Caco-2 (cell line): ENCODE measurements at regions not wholly inside any gene's neighbourhood (a gene's known extent, or its start where the extent isn't known, plus 50 kb on each side); places are given as distances from the start of the nearest gene placed in this dataset.

Experiments used
- BruUV-seq: library from RNA; stranded (reverse); fragments of 400-500 nt; replicated peaks from 2 replicates; lab custom pipeline; 2021; lab: Mats Ljungman, UMichigan
- CTCF ChIA-PET: fragments of 300-600 bp; sonication (Branson Sonifier 250); formaldehyde crosslinking; loops from one replicate; lab custom pipeline; 2022; ENCODE audit warnings: antibody characterized with exemption; lab: Charles Lee
- POLR2A ChIA-PET: fragments of 300-600 bp; sonication (Branson Sonifier 250); formaldehyde crosslinking; loops from one replicate; lab custom pipeline; 2022; ENCODE audit warnings: antibody characterized with exemption; lab: Charles Lee
- DNase-seq, 2 experiments: peaks; one replicate each; pipeline versions ENCODE4 v3.0.0 to v3.0.0-alpha.2; 2020 to 2022
- H3K27me3 ChIP-seq: replicated peaks from 2 replicates; pipeline ENCODE4 v1.6.0; 2011; ENCODE audit warnings: low read length; ENCODE audit not compliant: control insufficient read depth, insufficient read depth
- H3K36me3 ChIP-seq: 2 replicates; pipeline ENCODE4 v1.5.1; 2011; ENCODE audit warnings: low read length; ENCODE audit not compliant: control insufficient read depth, insufficient read depth
- H3K4me1 ChIP-seq: fragments of 250-450 bp; sonication (Bioruptor Pico); 2 replicates; pipeline ENCODE4 v1.5.1; 2020; ENCODE audit warnings: mild to moderate bottlenecking
- H3K4me3 ChIP-seq: 2 replicates; pipeline ENCODE4 v1.5.1; 2011; ENCODE audit warnings: low read depth, mild to moderate bottlenecking, control low read depth, low read length
- H3K9me3 ChIP-seq: fragments of 250-450 bp; sonication (Bioruptor Pico); 2 replicates; pipeline ENCODE4 v1.5.1; 2020; ENCODE audit warnings: mild to moderate bottlenecking, moderate library complexity
- H3K27ac Mint-ChIP-seq: one replicate; pipeline ENCODE4 v1.8.0; 2022; ENCODE audit warnings: mixed read lengths; ENCODE audit not compliant: unreplicated experiment
- H3K27me3 Mint-ChIP-seq: one replicate; pipeline ENCODE4 v1.8.0; 2022; ENCODE audit warnings: mixed read lengths; ENCODE audit not compliant: insufficient read depth, unreplicated experiment
- H3K36me3 Mint-ChIP-seq: one replicate; pipeline ENCODE4 v1.8.0; 2022; ENCODE audit warnings: mild to moderate bottlenecking, mixed read lengths; ENCODE audit not compliant: insufficient read depth, unreplicated experiment
- H3K4me1 Mint-ChIP-seq: one replicate; pipeline ENCODE4 v1.8.0; 2022; ENCODE audit warnings: low read depth, mixed read lengths; ENCODE audit not compliant: unreplicated experiment
- H3K4me3 Mint-ChIP-seq: one replicate; pipeline ENCODE4 v1.8.0; 2022; ENCODE audit warnings: mild to moderate bottlenecking, moderate library complexity, mixed read lengths; ENCODE audit not compliant: unreplicated experiment
- H3K9me3 Mint-ChIP-seq: one replicate; pipeline ENCODE4 v1.8.0; 2022; ENCODE audit warnings: mixed read lengths; ENCODE audit not compliant: unreplicated experiment
- intact Hi-C: fragments of 100-400 bp; cut with micrococcal nuclease; formaldehyde crosslinking; loops from one replicate; pipeline ENCODE4 v1.10.0; 2022; ENCODE audit not compliant: unreplicated experiment
- TF ChIP-seq, protein P1 (sequence below), 2 experiments: fragments of 200-600 bp in 1 of 2; IDR thresholded peaks; 1 replicate in 1 of 2; 2 replicates in 1 of 2; pipeline versions ENCODE4 v1.5.1 to v1.8.0; 2011 to 2022; ENCODE audit warnings: antibody characterized with exemption in 1 of 2, control low read depth in 1 of 2, inconsistent platforms in 1 of 2, low read depth in 1 of 2, low read length in 1 of 2, mild to moderate bottlenecking in 1 of 2, moderate library complexity in 1 of 2; ENCODE audit not compliant: insufficient read depth in 1 of 2, severe bottlenecking in 1 of 2, unreplicated experiment in 1 of 2

DNA sequence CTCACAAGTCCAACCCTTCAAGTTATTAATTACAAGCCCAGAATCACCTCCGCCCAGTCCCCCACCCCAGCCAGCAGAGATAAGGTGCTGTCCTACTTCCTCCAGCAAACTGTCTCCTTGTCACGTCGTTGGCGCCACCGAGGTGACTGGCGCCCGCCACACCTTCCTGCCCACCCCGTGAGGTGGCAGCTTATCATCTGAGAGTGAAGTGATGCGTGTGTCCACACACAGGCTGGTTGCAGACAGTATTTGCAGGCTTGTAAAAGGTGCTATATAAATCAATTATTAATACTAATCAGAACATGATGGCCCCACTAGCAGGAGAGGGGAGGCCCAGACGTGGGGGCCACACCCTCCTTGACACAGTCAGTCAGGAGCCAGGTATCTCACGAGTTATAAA is 786.6 kb upstream of the TBX3 start:
- CTCF ChIA-PET: no interaction called here

DNA sequence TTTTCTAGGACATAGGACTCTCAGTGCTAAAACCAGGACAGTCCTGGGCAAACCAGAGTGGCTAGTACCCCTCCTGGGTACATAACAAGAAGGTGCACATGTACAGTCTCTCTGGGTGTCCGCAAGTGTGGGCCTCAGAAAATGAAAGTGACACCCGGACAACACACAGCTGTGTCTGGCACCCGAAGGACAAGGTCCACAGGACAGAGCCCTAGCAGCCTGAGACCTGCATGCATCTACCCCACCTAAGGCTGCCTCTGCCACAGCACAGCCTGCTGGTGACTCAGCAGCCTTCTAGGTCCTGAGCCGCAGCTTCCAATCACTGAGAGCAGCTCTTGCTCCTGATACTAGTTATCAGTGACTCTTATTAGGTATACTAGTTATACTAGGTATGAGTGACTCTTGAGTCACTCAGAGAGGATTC is 784.1 kb upstream of the TBX3 start:
- no TSS peak for BruUV-seq
- Mint-ChIP-seq H3K4me1 (peaks cover 16% of the 10 kb centered on the region), H3K27me3 (no peaks in the 10 kb centered on the region), H3K9me3 (no peaks in the 10 kb centered on the region), H3K4me3 (no peak overlapping the region), H3K27ac (no peak overlapping the region), H3K36me3 (no peaks in the 10 kb centered on the region)
- Histone ChIP-seq H3K4me1 (peaks cover 9% of the 10 kb centered on the region; the same call in 1 of the 2 replicates), H3K9me3 (no peaks in the 10 kb centered on the region), H3K36me3 (no peaks in the 10 kb centered on the region), H3K27me3 (no peaks in the 10 kb centered on the region), H3K4me3 (no peak overlapping the region)
- ChIA-PET CTCF (interaction anchor here (0.5 to 1.4 kb wide), 3 partner anchors 11 to 253 kb away, joined by 3 to 4 read pairs (median 3); no protein-coding TSS in a partner anchor), POLR2A (no interaction called here)
- intact Hi-C loops: no loop called here
- TF ChIP-seq, protein P1, sequence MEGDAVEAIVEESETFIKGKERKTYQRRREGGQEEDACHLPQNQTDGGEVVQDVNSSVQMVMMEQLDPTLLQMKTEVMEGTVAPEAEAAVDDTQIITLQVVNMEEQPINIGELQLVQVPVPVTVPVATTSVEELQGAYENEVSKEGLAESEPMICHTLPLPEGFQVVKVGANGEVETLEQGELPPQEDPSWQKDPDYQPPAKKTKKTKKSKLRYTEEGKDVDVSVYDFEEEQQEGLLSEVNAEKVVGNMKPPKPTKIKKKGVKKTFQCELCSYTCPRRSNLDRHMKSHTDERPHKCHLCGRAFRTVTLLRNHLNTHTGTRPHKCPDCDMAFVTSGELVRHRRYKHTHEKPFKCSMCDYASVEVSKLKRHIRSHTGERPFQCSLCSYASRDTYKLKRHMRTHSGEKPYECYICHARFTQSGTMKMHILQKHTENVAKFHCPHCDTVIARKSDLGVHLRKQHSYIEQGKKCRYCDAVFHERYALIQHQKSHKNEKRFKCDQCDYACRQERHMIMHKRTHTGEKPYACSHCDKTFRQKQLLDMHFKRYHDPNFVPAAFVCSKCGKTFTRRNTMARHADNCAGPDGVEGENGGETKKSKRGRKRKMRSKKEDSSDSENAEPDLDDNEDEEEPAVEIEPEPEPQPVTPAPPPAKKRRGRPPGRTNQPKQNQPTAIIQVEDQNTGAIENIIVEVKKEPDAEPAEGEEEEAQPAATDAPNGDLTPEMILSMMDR (IDR thresholded peaks at IDR 0.05; ENCODE audit: insufficient read depth in 1 of 2, low read depth in 1 of 2, low read length in 1 of 2, severe bottlenecking in 1 of 2, unreplicated experiment in 1 of 2): peak in 1 of 2 experiments; percentile 53
- peak; percentile 36 to 74 for DNase-seq

More for the DNA sequence above, 786.6 kb upstream of the TBX3 start:
- Histone ChIP-seq H3K27me3 (no peaks in the 10 kb centered on the region), H3K4me1 (peaks cover 24% of the 10 kb centered on the region), H3K9me3 (no peaks in the 10 kb centered on the region), H3K36me3 (no peaks in the 10 kb centered on the region), H3K4me3 (no peak overlapping the region)
- intact Hi-C loops: no loop called here
- Mint-ChIP-seq H3K4me3 (no peak overlapping the region), H3K27ac (no peak overlapping the region), H3K4me1 (peaks cover 15% of the 10 kb centered on the region), H3K27me3 (no peaks in the 10 kb centered on the region), H3K9me3 (no peaks in the 10 kb centered on the region), H3K36me3 (no peaks in the 10 kb centered on the region)
- BruUV-seq: no TSS peak
- DNase-seq: peak in 1 of 2 experiments; percentile 64
- POLR2A ChIA-PET: no interaction called here
- TF ChIP-seq, protein P1 (IDR thresholded peaks at IDR 0.05; ENCODE audit: insufficient read depth in 1 of 2, low read depth in 1 of 2, low read length in 1 of 2, severe bottlenecking in 1 of 2, unreplicated experiment in 1 of 2): no peak

GRCh38 chr12:115467531-115467930 is 783.6 kb upstream of the TBX3 start:
- H3K9me3 ChIP-seq: no peaks in the 10 kb centered on the region
- no TSS peak for BruUV-seq
- Mint-ChIP-seq H3K4me3 (no peak overlapping the region), H3K27me3 (no peaks in the 10 kb centered on the region), H3K27ac (no peak overlapping the region), H3K9me3 (no peaks in the 10 kb centered on the region), H3K36me3 (no peaks in the 10 kb centered on the region), H3K4me1 (peaks cover 16% of the 10 kb centered on the region)
- no peak overlapping the region for H3K4me3 ChIP-seq
- CTCF ChIA-PET: interaction anchor here (0.5 to 1.4 kb wide), 2 partner anchors 10 to 252 kb away, joined by 3 to 4 read pairs; no protein-coding TSS in a partner anchor
- no peaks in the 10 kb centered on the region for H3K36me3 ChIP-seq
- POLR2A ChIA-PET: interaction anchor here (0.5 kb wide), 1 partner anchor 805 kb away, joined by 3 read pairs; no protein-coding TSS in a partner anchor
- intact Hi-C loops: no loop called here
- TF ChIP-seq, protein P1 (IDR thresholded peaks at IDR 0.05; ENCODE audit: insufficient read depth in 1 of 2, low read depth in 1 of 2, low read length in 1 of 2, severe bottlenecking in 1 of 2, unreplicated experiment in 1 of 2): no peak
- no peaks in the 10 kb centered on the region for H3K27me3 ChIP-seq
- DNase-seq: no peak
- H3K4me1 ChIP-seq: peaks cover 9% of the 10 kb centered on the region; the same call in 1 of the 2 replicates
